Osteoblast (primary cell): ENCODE measurements at regions not wholly inside any gene's neighbourhood (a gene's known extent, or its start where the extent isn't known, plus 50 kb on each side); places are given as distances from the start of the nearest gene placed in this dataset.

Source experiments
- DNase-seq: peaks from one replicate; pipeline ENCODE4 v3.0.0; 2011; ENCODE audit warnings: low spot score, mixed read lengths; ENCODE audit not compliant: insufficient read length; ENCODE audit errors: missing footprints
- H2AFZ ChIP-seq: 2 replicates; pipeline ENCODE4 v1.6.0; 2011; ENCODE audit warnings: mild to moderate bottlenecking, low read length
- H3K27ac ChIP-seq: 2 replicates; pipeline ENCODE4 v1.5.1; 2011; ENCODE audit warnings: mild to moderate bottlenecking, low read depth, low read length, moderate library complexity
- H3K27me3 ChIP-seq: 2 replicates; pipeline ENCODE4 v1.6.0; 2012; ENCODE audit warnings: mild to moderate bottlenecking, control low read depth, inconsistent platforms, low read length, moderate library complexity; ENCODE audit not compliant: insufficient read depth
- H3K36me3 ChIP-seq: 2 replicates; pipeline ENCODE4 v1.5.1; 2011; ENCODE audit warnings: mild to moderate bottlenecking, low read length, control low read depth, moderate library complexity; ENCODE audit not compliant: insufficient read depth
- H3K4me1 ChIP-seq: 2 replicates; pipeline ENCODE4 v1.5.1; 2011; ENCODE audit warnings: mild to moderate bottlenecking, low read length, control low read depth, moderate library complexity; ENCODE audit not compliant: insufficient read depth
- H3K4me2 ChIP-seq: 2 replicates; pipeline ENCODE4 v1.6.0; 2011; ENCODE audit warnings: mild to moderate bottlenecking, low read length; ENCODE audit not compliant: insufficient read depth
- H3K4me3 ChIP-seq: fragments of 200-600 bp; sonication (generic); 3 replicates; pipeline ENCODE4 v1.5.1; 2012; ENCODE audit warnings: mild to moderate bottlenecking, low read length, inconsistent platforms; ENCODE audit not compliant: insufficient read depth
- H3K79me2 ChIP-seq: 2 replicates; pipeline ENCODE4 v1.6.0; 2012; ENCODE audit warnings: mild to moderate bottlenecking, low read length, control low read depth, inconsistent platforms; ENCODE audit not compliant: insufficient read depth
- H3K9me3 ChIP-seq: 2 replicates; pipeline ENCODE4 v1.5.1; 2011; ENCODE audit warnings: low read depth, low read length, control low read depth
- H4K20me1 ChIP-seq: 2 replicates; pipeline ENCODE4 v1.6.0; 2012; ENCODE audit warnings: mild to moderate bottlenecking, low read length, control low read depth; ENCODE audit not compliant: insufficient read depth
- TF ChIP-seq, protein P1 (sequence below): IDR thresholded peaks from 2 replicates; pipeline ENCODE4 v1.5.1; 2011; ENCODE audit warnings: mild to moderate bottlenecking, low read depth, low read length, moderate library complexity; ENCODE audit errors: extremely low read depth

DNA sequence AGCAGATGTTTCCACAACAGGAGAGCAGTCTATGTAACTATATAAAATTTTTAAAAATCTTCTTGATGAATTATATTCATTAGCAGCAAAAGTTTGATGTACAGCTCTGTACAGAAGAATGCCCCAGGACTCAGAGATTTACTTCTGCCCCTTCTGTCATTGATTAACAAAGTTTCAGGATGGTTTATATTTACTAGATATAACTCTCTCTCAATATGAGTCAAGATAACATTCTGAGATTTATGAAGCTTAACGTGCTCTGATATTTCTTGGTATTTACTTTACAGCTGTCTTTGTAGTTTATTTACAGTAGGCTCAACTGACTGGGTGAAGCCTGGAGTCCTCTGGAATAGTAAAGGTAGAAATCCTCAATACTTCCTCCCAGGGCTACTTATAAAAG lies 93.6 kb upstream of the HNMT start:
- Histone ChIP-seq H3K27ac (no peak overlapping the region), H3K9me3 (no peaks in the 10 kb centered on the region), H3K4me2 (no peak overlapping the region), H3K4me3 (no peak overlapping the region), H3K79me2 (no peaks in the 10 kb centered on the region), H3K36me3 (no peaks in the 10 kb centered on the region), H3K4me1 (no peaks in the 10 kb centered on the region), H2AFZ (no peak overlapping the region), H3K27me3 (no peaks in the 10 kb centered on the region), H4K20me1 (no peaks in the 10 kb centered on the region)
- TF ChIP-seq, protein P1, sequence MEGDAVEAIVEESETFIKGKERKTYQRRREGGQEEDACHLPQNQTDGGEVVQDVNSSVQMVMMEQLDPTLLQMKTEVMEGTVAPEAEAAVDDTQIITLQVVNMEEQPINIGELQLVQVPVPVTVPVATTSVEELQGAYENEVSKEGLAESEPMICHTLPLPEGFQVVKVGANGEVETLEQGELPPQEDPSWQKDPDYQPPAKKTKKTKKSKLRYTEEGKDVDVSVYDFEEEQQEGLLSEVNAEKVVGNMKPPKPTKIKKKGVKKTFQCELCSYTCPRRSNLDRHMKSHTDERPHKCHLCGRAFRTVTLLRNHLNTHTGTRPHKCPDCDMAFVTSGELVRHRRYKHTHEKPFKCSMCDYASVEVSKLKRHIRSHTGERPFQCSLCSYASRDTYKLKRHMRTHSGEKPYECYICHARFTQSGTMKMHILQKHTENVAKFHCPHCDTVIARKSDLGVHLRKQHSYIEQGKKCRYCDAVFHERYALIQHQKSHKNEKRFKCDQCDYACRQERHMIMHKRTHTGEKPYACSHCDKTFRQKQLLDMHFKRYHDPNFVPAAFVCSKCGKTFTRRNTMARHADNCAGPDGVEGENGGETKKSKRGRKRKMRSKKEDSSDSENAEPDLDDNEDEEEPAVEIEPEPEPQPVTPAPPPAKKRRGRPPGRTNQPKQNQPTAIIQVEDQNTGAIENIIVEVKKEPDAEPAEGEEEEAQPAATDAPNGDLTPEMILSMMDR = no peak
- DNase-seq = no peak

GRCh38 chr2:137872577-137872976 lies 91.7 kb upstream of the HNMT start:
- Histone ChIP-seq H3K79me2 (no peaks in the 10 kb centered on the region), H3K4me3 (no peak overlapping the region), H2AFZ (no peak overlapping the region), H3K4me1 (no peaks in the 10 kb centered on the region), H3K27ac (no peak overlapping the region), H3K9me3 (no peaks in the 10 kb centered on the region), H4K20me1 (no peaks in the 10 kb centered on the region), H3K36me3 (no peaks in the 10 kb centered on the region), H3K4me2 (no peak overlapping the region), H3K27me3 (no peaks in the 10 kb centered on the region)
- TF ChIP-seq, protein P1 = no peak
- no peak for DNase-seq

DNA sequence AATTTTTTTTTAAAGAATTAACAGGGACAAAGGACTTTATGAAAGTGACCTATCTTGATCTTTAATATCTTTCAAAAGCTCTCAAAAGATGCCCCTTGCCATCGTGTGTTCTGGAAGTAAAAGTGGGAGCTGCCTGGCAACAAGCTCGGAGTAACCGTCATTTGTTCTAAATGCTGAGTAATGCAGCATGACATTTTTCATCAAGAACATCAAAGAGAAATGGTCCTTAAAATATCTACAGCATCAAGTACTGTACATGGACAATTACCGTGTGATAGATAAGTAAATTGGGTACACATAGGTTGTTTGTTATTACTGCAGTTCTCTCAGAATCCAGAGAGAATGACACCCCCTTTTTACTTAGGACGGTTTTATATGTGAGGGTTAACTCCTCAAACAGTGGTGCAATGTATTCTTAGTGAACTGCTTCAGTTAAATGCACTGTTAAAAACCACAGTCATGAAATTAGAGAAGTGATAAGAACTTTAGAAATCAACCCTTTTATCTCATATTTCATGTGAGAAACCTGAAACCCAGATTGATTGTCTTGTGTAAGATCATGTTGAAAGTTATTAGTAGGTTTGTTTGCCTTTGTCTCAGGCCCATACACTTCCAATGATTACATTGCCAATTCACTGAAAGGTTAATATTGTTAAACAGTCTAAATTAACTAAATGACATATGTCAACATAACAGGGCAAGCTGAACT lies 90.6 kb upstream of the HNMT start:
- TF ChIP-seq, protein P1 = no peak
- H3K4me1 ChIP-seq = no peaks in the 10 kb centered on the region
- no peaks in the 10 kb centered on the region for H3K9me3 ChIP-seq
- no peaks in the 10 kb centered on the region for H3K79me2 ChIP-seq
- DNase-seq = no peak
- no peaks in the 10 kb centered on the region for H3K36me3 ChIP-seq
- H2AFZ ChIP-seq = no peak overlapping the region
- no peak overlapping the region for H3K4me2 ChIP-seq
- no peaks in the 10 kb centered on the region for H4K20me1 ChIP-seq
- no peak overlapping the region for H3K27ac ChIP-seq
- no peaks in the 10 kb centered on the region for H3K27me3 ChIP-seq
- H3K4me3 ChIP-seq = no peak overlapping the region

GRCh38 chr2:137879121-137879520 lies 85.2 kb upstream of the HNMT start:
- Histone ChIP-seq H3K9me3 (no peaks in the 10 kb centered on the region), H3K79me2 (no peaks in the 10 kb centered on the region), H4K20me1 (no peaks in the 10 kb centered on the region), H3K4me3 (no peak overlapping the region), H3K36me3 (no peaks in the 10 kb centered on the region), H3K4me1 (no peaks in the 10 kb centered on the region), H3K4me2 (no peak overlapping the region), H3K27me3 (no peaks in the 10 kb centered on the region), H2AFZ (no peak overlapping the region), H3K27ac (no peak overlapping the region)
- no peak for DNase-seq
- TF ChIP-seq, protein P1 = no peak
